WERI-Rb-1 (cell line): ENCODE measurements at regions not wholly inside any gene's neighbourhood (a gene's known extent, or its start where the extent isn't known, plus 50 kb on each side); places are given as distances from the start of the nearest gene placed in this dataset.
A peak's percentile ranks its signal among the peaks of the same experiment; 100 is the strongest.

Experiments
- DNase-seq: peaks from one replicate; pipeline ENCODE4 v3.0.0-alpha.2; 2020
- H3K27ac ChIP-seq: fragments of 250-450 bp; sonication (Bioruptor Pico); 2 replicates; pipeline ENCODE4 v1.5.1; 2020; ENCODE audit warnings: mild to moderate bottlenecking, moderate library complexity
- H3K27me3 ChIP-seq: fragments of 250-450 bp; sonication (Bioruptor Pico); 2 replicates; pipeline ENCODE4 v1.5.1; 2021; ENCODE audit warnings: mild to moderate bottlenecking, low read depth, moderate library complexity; ENCODE audit not compliant: insufficient read depth, severe bottlenecking
- H3K36me3 ChIP-seq: fragments of 250-450 bp; sonication (Bioruptor Pico); 2 replicates; pipeline ENCODE4 v1.5.1; 2020; ENCODE audit warnings: mild to moderate bottlenecking, moderate library complexity
- H3K4me3 ChIP-seq: 2 replicates; pipeline ENCODE4 v1.5.1; 2011; ENCODE audit warnings: low read depth, mild to moderate bottlenecking, control low read depth, low read length
- H3K9me3 ChIP-seq: fragments of 250-450 bp; sonication (Bioruptor Pico); 2 replicates; pipeline ENCODE4 v1.5.1; 2021; ENCODE audit warnings: mild to moderate bottlenecking, moderate library complexity; ENCODE audit not compliant: severe bottlenecking
- CTCF ChIP-seq: IDR thresholded peaks from 2 replicates; pipeline ENCODE4 v1.5.1; 2011; ENCODE audit warnings: low read depth, mild to moderate bottlenecking, control low read depth, inconsistent platforms, low read length

- no peaks in the 10 kb centered on the region for H3K9me3 ChIP-seq
- H3K27me3 ChIP-seq: no peaks in the 10 kb centered on the region
- H3K36me3 ChIP-seq: no peaks in the 10 kb centered on the region
- DNase-seq: peak; percentile 83
- H3K27ac ChIP-seq: 0 out of 2 replicates have a peak overlapping the region, but pooled peaks have one; percentile 15
- no peak overlapping the region for H3K4me3 ChIP-seq
- TF ChIP-seq CTCF: no peak
Observed at GRCh38 chr4:20480165-20480947, 219.9 kb upstream of the PACRGL start.

GRCh38 chr4:20483416-20483815 lies 216.8 kb upstream of the PACRGL start:
- no peak for DNase-seq
- TF ChIP-seq CTCF: no peak

GRCh38 chr4:20486433-20486832 lies 213.8 kb upstream of the PACRGL start:
- no peaks in the 10 kb centered on the region for H3K9me3 ChIP-seq

More at GRCh38 chr4:20483416-20483815, 216.8 kb upstream of the PACRGL start:
- Histone ChIP-seq H3K36me3 (no peaks in the 10 kb centered on the region), H3K27me3 (no peaks in the 10 kb centered on the region), H3K9me3 (no peaks in the 10 kb centered on the region), H3K27ac (no peak overlapping the region), H3K4me3 (no peak overlapping the region)

GRCh38 chr4:20487446-20487845 lies 212.8 kb upstream of the PACRGL start:
- no peak for DNase-seq
- TF ChIP-seq CTCF: no peak
- H3K9me3 ChIP-seq: no peaks in the 10 kb centered on the region
- no peak overlapping the region for H3K27ac ChIP-seq
- no peaks in the 10 kb centered on the region for H3K36me3 ChIP-seq
- no peaks in the 10 kb centered on the region for H3K27me3 ChIP-seq
- H3K4me3 ChIP-seq: no peak overlapping the region

More at GRCh38 chr4:20486433-20486832, 213.8 kb upstream of the PACRGL start:
- no peak overlapping the region for H3K4me3 ChIP-seq
- no peaks in the 10 kb centered on the region for H3K27me3 ChIP-seq
- no peaks in the 10 kb centered on the region for H3K36me3 ChIP-seq
- H3K27ac ChIP-seq: no peak overlapping the region
- DNase-seq: no peak
- no peak for TF ChIP-seq CTCF

GRCh38 chr4:20487852-20488251 lies 212.4 kb upstream of the PACRGL start:
- Histone ChIP-seq H3K9me3 (no peaks in the 10 kb centered on the region), H3K36me3 (no peaks in the 10 kb centered on the region), H3K4me3 (no peak overlapping the region), H3K27ac (no peak overlapping the region), H3K27me3 (no peaks in the 10 kb centered on the region)
- TF ChIP-seq CTCF: no peak
- no peak for DNase-seq

GRCh38 chr4:20490734-20491133 lies 209.5 kb upstream of the PACRGL start:
- Histone ChIP-seq H3K9me3 (no peaks in the 10 kb centered on the region), H3K36me3 (no peaks in the 10 kb centered on the region), H3K27ac (no peak overlapping the region), H3K27me3 (no peaks in the 10 kb centered on the region), H3K4me3 (no peak overlapping the region)
- TF ChIP-seq CTCF: peak; percentile 29; the same call in 1 of the 2 replicates
- no peak for DNase-seq
